HL-60 (cell line): ENCODE measurements at regions not wholly inside any gene's neighbourhood (a gene's known extent, or its start where the extent isn't known, plus 50 kb on each side); places are given as distances from the start of the nearest gene placed in this dataset.

Experiments
- DNase-seq, 2 experiments: peaks; one replicate each; pipeline ENCODE4 v3.0.0-alpha.2; 2010 to 2020; ENCODE audit warnings: low read depth in 1 of 2, low spot score in 1 of 2
- H3K27ac ChIP-seq: fragments of 250-450 bp; sonication (Bioruptor Pico); replicated peaks from 2 replicates; pipeline ENCODE4 v1.5.1; 2020; ENCODE audit warnings: mild to moderate bottlenecking, moderate library complexity
- H3K27me3 ChIP-seq: fragments of 250-450 bp; sonication (Bioruptor Pico); 2 replicates; pipeline ENCODE4 v1.5.1; 2021; ENCODE audit warnings: mild to moderate bottlenecking, moderate library complexity; ENCODE audit not compliant: insufficient read depth, poor library complexity, severe bottlenecking
- H3K4me3 ChIP-seq: replicated peaks from 2 replicates; pipeline ENCODE4 v1.5.1; 2011; ENCODE audit warnings: mild to moderate bottlenecking, control low read depth, low read length; ENCODE audit not compliant: insufficient read depth
- GABPA ChIP-seq: IDR thresholded peaks from 2 replicates; pipeline ENCODE4 v1.6.1; 2012; ENCODE audit warnings: low read depth
- POLR2AphosphoS5 ChIP-seq: IDR thresholded peaks from 2 replicates; pipeline ENCODE4 v1.6.1; 2012; ENCODE audit warnings: low read depth
- SPI1 ChIP-seq: IDR thresholded peaks from 2 replicates; pipeline ENCODE4 v1.6.1; 2012; ENCODE audit warnings: low read depth, mild to moderate bottlenecking, borderline replicate concordance
- TF ChIP-seq, protein P1 (sequence below): IDR thresholded peaks from 2 replicates; pipeline ENCODE4 v1.6.1; 2012; ENCODE audit warnings: low read depth; ENCODE audit not compliant: insufficient replicate concordance
- TF ChIP-seq, protein P2 (sequence below): IDR thresholded peaks from one replicate; pipeline ENCODE4 v1.5.1; 2011; ENCODE audit warnings: low read length, control low read depth, inconsistent platforms; ENCODE audit not compliant: insufficient read depth

GRCh38 chr2:39948016-39948719, 169.1 kb upstream of the THUMPD2 start:
- H3K27ac ChIP-seq, result no peak overlapping the region
- no peak for DNase-seq
- TF ChIP-seq POLR2AphosphoS5, result no peak
- TF ChIP-seq, protein P1, sequence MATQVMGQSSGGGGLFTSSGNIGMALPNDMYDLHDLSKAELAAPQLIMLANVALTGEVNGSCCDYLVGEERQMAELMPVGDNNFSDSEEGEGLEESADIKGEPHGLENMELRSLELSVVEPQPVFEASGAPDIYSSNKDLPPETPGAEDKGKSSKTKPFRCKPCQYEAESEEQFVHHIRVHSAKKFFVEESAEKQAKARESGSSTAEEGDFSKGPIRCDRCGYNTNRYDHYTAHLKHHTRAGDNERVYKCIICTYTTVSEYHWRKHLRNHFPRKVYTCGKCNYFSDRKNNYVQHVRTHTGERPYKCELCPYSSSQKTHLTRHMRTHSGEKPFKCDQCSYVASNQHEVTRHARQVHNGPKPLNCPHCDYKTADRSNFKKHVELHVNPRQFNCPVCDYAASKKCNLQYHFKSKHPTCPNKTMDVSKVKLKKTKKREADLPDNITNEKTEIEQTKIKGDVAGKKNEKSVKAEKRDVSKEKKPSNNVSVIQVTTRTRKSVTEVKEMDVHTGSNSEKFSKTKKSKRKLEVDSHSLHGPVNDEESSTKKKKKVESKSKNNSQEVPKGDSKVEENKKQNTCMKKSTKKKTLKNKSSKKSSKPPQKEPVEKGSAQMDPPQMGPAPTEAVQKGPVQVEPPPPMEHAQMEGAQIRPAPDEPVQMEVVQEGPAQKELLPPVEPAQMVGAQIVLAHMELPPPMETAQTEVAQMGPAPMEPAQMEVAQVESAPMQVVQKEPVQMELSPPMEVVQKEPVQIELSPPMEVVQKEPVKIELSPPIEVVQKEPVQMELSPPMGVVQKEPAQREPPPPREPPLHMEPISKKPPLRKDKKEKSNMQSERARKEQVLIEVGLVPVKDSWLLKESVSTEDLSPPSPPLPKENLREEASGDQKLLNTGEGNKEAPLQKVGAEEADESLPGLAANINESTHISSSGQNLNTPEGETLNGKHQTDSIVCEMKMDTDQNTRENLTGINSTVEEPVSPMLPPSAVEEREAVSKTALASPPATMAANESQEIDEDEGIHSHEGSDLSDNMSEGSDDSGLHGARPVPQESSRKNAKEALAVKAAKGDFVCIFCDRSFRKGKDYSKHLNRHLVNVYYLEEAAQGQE, result no peak
- TF ChIP-seq, protein P2, sequence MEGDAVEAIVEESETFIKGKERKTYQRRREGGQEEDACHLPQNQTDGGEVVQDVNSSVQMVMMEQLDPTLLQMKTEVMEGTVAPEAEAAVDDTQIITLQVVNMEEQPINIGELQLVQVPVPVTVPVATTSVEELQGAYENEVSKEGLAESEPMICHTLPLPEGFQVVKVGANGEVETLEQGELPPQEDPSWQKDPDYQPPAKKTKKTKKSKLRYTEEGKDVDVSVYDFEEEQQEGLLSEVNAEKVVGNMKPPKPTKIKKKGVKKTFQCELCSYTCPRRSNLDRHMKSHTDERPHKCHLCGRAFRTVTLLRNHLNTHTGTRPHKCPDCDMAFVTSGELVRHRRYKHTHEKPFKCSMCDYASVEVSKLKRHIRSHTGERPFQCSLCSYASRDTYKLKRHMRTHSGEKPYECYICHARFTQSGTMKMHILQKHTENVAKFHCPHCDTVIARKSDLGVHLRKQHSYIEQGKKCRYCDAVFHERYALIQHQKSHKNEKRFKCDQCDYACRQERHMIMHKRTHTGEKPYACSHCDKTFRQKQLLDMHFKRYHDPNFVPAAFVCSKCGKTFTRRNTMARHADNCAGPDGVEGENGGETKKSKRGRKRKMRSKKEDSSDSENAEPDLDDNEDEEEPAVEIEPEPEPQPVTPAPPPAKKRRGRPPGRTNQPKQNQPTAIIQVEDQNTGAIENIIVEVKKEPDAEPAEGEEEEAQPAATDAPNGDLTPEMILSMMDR, result no peak
- no peak for TF ChIP-seq GABPA
- TF ChIP-seq SPI1, result no peak
- H3K4me3 ChIP-seq, result no peak overlapping the region
- no peaks in the 10 kb centered on the region for H3K27me3 ChIP-seq

DNA sequence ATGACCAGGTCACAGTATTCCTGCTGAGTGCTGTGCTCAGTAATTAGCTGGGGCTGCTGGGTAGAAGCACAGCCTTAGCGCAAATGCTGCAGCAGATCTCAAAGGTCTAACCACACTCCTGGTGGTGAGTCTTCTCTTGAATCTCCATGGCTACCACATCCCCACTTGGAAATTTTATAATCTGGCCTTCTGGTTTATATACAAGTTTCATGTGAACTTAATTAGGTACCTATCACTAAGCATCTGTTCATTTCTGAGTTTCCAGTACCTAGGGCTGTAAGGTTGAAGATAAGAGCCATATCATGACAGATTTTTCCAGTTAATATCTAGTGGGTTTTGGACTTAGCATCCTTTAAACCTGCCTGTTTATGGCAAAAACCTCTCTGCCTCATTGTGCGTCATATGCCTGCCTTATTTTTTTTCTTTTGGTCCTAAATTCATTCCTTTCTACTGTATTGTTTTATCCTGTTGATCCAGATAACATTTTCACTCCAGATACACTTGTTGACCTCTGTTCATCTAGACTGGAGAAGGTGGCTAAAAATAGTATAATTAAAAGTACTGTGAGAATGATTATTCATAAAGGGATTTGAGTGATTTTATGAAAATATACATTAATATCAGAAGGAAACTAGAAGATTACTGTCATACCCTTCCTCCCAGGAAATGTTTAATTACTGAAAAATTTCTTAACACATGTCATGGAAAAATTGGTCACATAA, 168.4 kb upstream of the THUMPD2 start:
- Histone ChIP-seq H3K4me3 (no peak overlapping the region), H3K27me3 (no peaks in the 10 kb centered on the region), H3K27ac (no peak overlapping the region)
- no peak for DNase-seq
- TF ChIP-seq POLR2AphosphoS5, result no peak
- no peak for TF ChIP-seq GABPA
- TF ChIP-seq, protein P1, result no peak
- TF ChIP-seq, protein P2, result no peak
- no peak for TF ChIP-seq SPI1

DNA sequence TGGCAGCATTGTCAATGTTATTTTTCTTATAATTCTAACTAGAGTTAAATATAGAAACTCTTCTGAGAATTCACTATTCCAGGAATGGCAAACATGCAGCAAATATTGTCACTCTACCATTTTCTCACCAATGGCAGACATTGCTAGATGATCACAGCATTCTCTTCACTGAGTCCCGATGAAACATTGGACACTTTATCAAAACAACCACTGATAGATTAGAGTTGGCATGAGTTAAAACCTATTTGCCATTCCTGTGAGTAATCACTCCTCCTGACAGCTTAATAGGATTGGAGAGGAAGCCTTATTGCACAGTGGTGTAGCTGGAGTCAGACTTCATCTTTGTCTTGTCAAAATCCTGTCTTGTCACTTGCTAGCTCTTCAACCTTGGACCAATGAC, 163.9 kb upstream of the THUMPD2 start:
- H3K27me3 ChIP-seq, result no peaks in the 10 kb centered on the region
- H3K27ac ChIP-seq, result no peak overlapping the region
- no peak for TF ChIP-seq SPI1
- TF ChIP-seq GABPA, result no peak
- TF ChIP-seq, protein P2, result no peak
- TF ChIP-seq POLR2AphosphoS5, result no peak
- TF ChIP-seq, protein P1, result no peak
- no peak for DNase-seq
- no peak overlapping the region for H3K4me3 ChIP-seq
